ENCODE measurements at regions not wholly inside any gene's neighbourhood (a gene's known extent, or its start where the extent isn't known, plus 50 kb on each side); places are given as distances from the start of the nearest gene placed in this dataset.

DNA sequence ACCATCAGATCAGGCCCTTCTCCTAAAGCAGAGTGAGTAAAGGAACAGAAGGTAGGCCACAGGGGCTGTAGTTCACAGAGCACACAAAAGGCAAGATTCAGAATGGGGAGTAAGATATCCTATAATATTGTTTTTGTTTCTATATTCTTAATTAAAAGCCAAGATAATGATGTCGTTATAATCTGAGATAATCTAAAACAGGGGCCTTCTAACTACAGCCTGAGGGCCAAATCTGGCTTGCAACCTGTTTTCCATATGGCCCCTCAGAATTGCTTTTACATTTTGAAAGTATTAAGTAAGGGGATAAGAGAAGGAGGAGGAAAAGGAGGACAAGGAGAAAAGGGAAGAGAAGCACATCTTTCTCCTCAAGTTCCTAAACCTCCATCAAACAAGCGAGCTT, 435.8 kb downstream of the CSNK1G3 start:
- peak; percentile 51; the same call in 1 of the 2 replicates for TF ChIP-seq ZNF70 (CRISPR knock-in tag; IDR thresholded peaks at IDR 0.05)
- TF ChIP-seq ZC3H10 (CRISPR knock-in tag; IDR thresholded peaks at IDR 0.05) = no peak
- TF ChIP-seq, protein P1, sequence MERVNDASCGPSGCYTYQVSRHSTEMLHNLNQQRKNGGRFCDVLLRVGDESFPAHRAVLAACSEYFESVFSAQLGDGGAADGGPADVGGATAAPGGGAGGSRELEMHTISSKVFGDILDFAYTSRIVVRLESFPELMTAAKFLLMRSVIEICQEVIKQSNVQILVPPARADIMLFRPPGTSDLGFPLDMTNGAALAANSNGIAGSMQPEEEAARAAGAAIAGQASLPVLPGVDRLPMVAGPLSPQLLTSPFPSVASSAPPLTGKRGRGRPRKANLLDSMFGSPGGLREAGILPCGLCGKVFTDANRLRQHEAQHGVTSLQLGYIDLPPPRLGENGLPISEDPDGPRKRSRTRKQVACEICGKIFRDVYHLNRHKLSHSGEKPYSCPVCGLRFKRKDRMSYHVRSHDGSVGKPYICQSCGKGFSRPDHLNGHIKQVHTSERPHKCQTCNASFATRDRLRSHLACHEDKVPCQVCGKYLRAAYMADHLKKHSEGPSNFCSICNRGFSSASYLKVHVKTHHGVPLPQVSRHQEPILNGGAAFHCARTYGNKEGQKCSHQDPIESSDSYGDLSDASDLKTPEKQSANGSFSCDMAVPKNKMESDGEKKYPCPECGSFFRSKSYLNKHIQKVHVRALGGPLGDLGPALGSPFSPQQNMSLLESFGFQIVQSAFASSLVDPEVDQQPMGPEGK (CRISPR knock-in tag; IDR thresholded peaks at IDR 0.05; ENCODE audit: borderline replicate concordance) = no peak
- no peak for TF ChIP-seq SNAI2 (CRISPR knock-in tag; IDR thresholded peaks at IDR 0.05)
- TF ChIP-seq, protein P2, sequence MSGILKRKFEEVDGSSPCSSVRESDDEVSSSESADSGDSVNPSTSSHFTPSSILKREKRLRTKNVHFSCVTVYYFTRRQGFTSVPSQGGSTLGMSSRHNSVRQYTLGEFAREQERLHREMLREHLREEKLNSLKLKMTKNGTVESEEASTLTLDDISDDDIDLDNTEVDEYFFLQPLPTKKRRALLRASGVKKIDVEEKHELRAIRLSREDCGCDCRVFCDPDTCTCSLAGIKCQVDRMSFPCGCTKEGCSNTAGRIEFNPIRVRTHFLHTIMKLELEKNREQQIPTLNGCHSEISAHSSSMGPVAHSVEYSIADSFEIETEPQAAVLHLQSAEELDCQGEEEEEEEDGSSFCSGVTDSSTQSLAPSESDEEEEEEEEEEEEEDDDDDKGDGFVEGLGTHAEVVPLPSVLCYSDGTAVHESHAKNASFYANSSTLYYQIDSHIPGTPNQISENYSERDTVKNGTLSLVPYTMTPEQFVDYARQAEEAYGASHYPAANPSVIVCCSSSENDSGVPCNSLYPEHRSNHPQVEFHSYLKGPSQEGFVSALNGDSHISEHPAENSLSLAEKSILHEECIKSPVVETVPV (CRISPR knock-in tag; IDR thresholded peaks at IDR 0.05) = no peak
- no peak for TF ChIP-seq ZFP30 (CRISPR knock-in tag; IDR thresholded peaks at IDR 0.05)
- no peak for TF ChIP-seq RARB (CRISPR knock-in tag; IDR thresholded peaks at IDR 0.05)
- TF ChIP-seq, protein P3, sequence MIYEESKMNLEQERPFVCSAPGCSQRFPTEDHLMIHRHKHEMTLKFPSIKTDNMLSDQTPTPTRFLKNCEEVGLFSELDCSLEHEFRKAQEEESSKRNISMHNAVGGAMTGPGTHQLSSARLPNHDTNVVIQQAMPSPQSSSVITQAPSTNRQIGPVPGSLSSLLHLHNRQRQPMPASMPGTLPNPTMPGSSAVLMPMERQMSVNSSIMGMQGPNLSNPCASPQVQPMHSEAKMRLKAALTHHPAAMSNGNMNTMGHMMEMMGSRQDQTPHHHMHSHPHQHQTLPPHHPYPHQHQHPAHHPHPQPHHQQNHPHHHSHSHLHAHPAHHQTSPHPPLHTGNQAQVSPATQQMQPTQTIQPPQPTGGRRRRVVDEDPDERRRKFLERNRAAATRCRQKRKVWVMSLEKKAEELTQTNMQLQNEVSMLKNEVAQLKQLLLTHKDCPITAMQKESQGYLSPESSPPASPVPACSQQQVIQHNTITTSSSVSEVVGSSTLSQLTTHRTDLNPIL (CRISPR knock-in tag; IDR thresholded peaks at IDR 0.05; ENCODE audit: low read depth) = no peak
- no peak for TF ChIP-seq ZFP3 (CRISPR knock-in tag; IDR thresholded peaks at IDR 0.05)
